ENCODE measurements at regions not wholly inside any gene's neighbourhood (a gene's known extent, or its start where the extent isn't known, plus 50 kb on each side); places are given as distances from the start of the nearest gene placed in this dataset.

DNA sequence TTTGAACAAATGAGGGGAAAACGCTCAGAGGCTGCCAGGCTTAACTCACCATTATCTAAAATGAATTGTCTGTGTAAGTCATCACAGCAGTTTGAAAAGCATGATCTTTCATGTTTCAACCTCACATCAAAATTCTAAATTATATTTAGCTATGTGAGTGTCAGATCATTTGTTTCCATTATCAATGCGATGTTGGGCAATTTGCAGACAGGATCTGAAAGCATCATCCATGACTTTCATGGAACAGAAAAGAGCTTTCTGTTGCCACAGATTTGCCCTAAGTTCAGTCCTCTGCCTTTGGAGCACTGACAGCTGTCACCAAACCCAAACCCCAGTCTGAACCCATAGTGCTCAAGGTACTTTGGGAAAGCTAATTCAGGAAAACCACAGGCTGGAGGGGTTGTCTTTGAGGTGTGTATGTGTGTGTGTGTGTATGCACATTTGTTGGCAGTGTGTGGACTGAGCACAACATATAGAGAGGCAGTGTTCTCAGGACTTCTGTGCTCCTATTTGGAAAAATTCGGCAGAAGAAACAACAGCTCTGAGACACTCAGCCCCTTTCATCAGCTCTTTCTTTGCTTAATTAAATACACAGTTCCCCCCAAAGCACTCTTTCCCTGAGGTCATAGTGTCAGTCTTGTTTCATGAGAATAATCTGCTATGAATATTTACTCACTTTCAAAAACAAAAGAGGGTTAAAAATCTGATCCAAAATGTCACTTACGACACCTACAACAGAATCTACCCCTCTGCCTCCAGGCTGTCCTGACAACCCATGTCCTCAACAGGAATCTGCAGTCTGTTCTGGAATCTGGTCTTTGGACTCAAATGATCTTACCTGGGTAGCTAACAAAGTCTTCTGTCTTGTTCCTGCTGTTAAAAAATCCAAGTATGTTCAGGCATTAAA is 188.5 kb upstream of the KLF14 start:
- no peak for DNase-seq (ENCODE audit: insufficient read length, low spot score)
- FAIRE-seq: no peak
- TF ChIP-seq SPI1 (IDR thresholded peaks at IDR 0.05; ENCODE audit: low read depth, low read length) (no peak), POLR2AphosphoS5 (IDR thresholded peaks at IDR 0.05; ENCODE audit: low read depth, low read length) (peak; percentile 24; the same call in 1 of the 2 replicates)

DNA sequence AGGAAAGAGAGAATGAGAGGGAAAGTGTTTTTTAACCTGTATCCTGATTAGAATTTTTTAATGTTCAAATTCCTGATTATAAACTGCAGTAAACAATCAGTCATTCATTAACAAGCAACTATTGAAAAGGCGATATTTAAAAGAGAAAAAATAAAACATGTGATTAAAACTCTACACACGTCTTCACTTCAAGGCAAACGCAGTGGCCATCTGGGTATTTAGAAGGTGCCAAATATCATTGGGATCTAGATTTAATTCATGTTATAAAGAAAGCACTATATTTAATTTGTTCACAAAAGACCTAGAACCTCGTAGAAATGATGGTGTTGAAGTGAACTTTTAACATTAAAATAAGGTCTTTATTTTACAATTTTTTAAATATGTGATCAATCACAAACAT is 189.4 kb upstream of the KLF14 start:
- TF ChIP-seq PAX5 (IDR thresholded peaks at IDR 0.05; ENCODE audit: insufficient read depth, low read length, severe bottlenecking) (no peak), POLR2AphosphoS5 (IDR thresholded peaks at IDR 0.05; ENCODE audit: low read depth, low read length) (no peak), POLR2A (IDR thresholded peaks at IDR 0.05; ENCODE audit: low read depth, low read length) (no peak), TAF1 (IDR thresholded peaks at IDR 0.05; ENCODE audit: low read depth, low read length) (no peak), SPI1 (IDR thresholded peaks at IDR 0.05; ENCODE audit: low read depth, low read length) (no peak), POU2F2 (IDR thresholded peaks at IDR 0.05; ENCODE audit: low read depth, low read length) (no peak)
- FAIRE-seq: no peak
- DNase-seq (ENCODE audit: insufficient read length, low spot score): no peak

DNA sequence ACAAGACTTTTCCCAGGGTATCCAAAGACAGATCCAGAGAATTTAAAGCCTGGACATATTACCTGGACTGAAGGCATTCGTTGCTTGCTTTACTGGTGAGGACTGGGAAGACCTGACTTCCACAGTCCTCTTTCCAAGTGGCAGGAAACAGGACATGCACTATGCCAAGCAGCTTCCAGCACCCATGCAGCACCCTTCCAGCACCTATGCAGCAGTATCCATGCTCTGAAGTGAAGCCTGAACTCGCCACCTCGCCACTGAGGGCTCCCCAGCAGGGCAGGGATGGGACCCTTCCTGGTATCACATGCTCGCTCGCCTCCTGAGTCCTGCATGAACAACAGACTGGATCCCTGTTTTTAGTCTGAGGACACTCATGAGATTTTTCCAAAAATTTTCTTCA is 189.9 kb upstream of the KLF14 start:
- FAIRE-seq: no peak
- TF ChIP-seq POU2F2 (IDR thresholded peaks at IDR 0.05; ENCODE audit: low read depth, low read length): no peak
- peak; percentile 68; the same call in 1 of the 2 replicates for TF ChIP-seq POLR2AphosphoS5 (IDR thresholded peaks at IDR 0.05; ENCODE audit: low read depth, low read length)
- TF ChIP-seq PAX5 (IDR thresholded peaks at IDR 0.05; ENCODE audit: insufficient read depth, low read length, severe bottlenecking): no peak
- TF ChIP-seq POLR2A (IDR thresholded peaks at IDR 0.05; ENCODE audit: low read depth, low read length): peak; percentile 38; the same call in 1 of the 2 replicates
- no peak for DNase-seq (ENCODE audit: insufficient read length, low spot score)

DNA sequence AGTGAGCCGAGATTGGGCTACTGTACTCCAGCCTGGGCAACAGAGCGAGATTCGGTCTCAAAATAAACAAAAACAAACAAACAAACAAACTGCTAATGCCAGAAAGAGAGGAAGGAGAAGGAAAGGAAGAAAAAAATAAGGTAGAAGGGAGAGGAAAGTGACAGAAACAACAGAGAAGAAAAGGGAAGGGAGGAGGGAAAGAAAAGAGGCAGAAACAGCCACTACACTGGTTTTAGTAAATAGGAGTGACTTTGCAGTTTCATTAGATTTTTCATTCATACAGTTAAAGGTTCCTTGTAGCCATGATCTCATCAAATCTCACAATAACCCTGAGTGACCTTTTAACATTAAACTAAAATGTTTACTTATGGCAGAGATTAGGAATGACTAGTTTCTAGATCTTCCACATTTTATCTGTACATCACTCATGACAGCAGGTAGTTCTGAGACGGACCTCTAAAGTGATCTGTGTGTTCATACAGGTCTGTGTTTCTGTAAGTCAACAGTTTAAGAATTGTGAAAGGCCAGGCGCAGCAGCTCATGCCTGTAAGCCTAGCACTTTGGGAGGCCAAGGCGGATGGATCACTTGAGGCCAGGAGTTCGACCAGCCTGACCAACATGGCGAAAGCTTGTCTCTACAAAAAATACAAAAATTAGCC is 191.3 kb upstream of the KLF14 start:
- DNase-seq (ENCODE audit: insufficient read length, low spot score) (no peak), FAIRE-seq (no peak)
- TF ChIP-seq POLR2AphosphoS5 (IDR thresholded peaks at IDR 0.05; ENCODE audit: low read depth, low read length) (no peak; the same call in 1 of the 2 replicates), SPI1 (IDR thresholded peaks at IDR 0.05; ENCODE audit: low read depth, low read length) (no peak), TAF1 (IDR thresholded peaks at IDR 0.05; ENCODE audit: low read depth, low read length) (no peak), POLR2A (IDR thresholded peaks at IDR 0.05; ENCODE audit: low read depth, low read length) (no peak)

DNA sequence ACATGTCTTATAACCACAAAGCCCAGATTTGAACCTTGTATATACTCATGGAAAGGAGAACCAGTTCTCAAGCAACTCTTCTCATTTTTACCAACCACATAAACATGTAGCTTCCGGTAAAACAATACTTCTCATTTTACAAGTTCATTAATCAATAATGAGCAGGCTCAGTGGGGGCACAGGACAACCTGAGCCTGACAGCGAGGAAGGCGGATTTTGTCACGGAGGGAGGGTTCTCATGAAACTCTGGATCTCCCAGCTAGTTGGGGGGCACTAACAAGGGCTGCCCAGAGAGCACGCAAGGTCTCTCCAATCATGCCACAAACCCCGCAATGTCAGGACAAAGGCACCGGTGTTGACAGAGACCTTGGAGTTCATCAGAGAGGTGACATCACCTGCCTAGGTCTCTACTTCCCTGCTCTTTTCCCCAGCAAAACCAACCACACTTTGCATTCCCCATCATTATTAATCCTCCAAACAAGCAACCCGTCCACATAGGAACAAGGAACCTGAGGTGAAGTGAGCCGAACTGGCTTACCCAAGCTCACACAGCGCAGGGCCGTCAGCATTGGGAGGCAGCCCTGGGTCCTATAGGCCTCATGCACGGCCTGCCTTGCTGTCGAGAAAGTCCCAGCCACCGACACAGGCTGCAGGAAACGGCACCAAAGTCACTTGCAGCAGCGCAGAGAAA is 192.1 kb upstream of the KLF14 start:
- DNase-seq (ENCODE audit: insufficient read length, low spot score) (no peak), FAIRE-seq (no peak)
- TF ChIP-seq POLR2AphosphoS5 (IDR thresholded peaks at IDR 0.05; ENCODE audit: low read depth, low read length): peak; percentile 44; the same call in 1 of the 2 replicates
- TF ChIP-seq PAX5 (IDR thresholded peaks at IDR 0.05; ENCODE audit: insufficient read depth, low read length, severe bottlenecking): no peak
- peak; percentile 53; the same call in 1 of the 2 replicates for TF ChIP-seq POU2F2 (IDR thresholded peaks at IDR 0.05; ENCODE audit: low read depth, low read length)
- no peak for TF ChIP-seq SPI1 (IDR thresholded peaks at IDR 0.05; ENCODE audit: low read depth, low read length)
- no peak for TF ChIP-seq TAF1 (IDR thresholded peaks at IDR 0.05; ENCODE audit: low read depth, low read length)
- TF ChIP-seq POLR2A (IDR thresholded peaks at IDR 0.05; ENCODE audit: low read depth, low read length): peak; percentile 64; the same call in 1 of the 2 replicates

DNA sequence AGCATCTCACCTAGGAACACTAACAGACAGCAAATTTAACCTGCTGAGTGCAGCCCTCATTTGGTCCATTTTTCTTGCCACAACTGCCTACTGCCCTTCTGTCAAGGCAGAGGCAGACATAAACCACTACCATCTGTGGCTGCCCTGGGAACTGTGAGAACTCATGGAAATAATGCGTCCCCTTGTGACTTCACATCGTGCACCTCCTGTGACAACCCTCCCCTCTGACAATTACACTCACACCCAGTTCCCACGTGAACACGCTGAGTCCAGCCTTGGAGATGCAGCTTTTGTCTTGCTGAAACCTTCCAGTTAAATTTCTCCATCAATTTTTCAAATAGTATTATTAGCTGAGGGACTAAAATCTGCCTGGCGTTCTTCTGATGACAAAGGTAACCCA is 193.1 kb upstream of the KLF14 start:
- DNase-seq (ENCODE audit: insufficient read length, low spot score) (no peak), FAIRE-seq (no peak)
- TF ChIP-seq POLR2AphosphoS5 (IDR thresholded peaks at IDR 0.05; ENCODE audit: low read depth, low read length): no peak
- no peak for TF ChIP-seq POU2F2 (IDR thresholded peaks at IDR 0.05; ENCODE audit: low read depth, low read length)
- TF ChIP-seq POLR2A (IDR thresholded peaks at IDR 0.05; ENCODE audit: low read depth, low read length): no peak; the same call in 1 of the 2 replicates
- TF ChIP-seq TAF1 (IDR thresholded peaks at IDR 0.05; ENCODE audit: low read depth, low read length): no peak
- TF ChIP-seq SPI1 (IDR thresholded peaks at IDR 0.05; ENCODE audit: low read depth, low read length): no peak
- no peak for TF ChIP-seq PAX5 (IDR thresholded peaks at IDR 0.05; ENCODE audit: insufficient read depth, low read length, severe bottlenecking)

DNA sequence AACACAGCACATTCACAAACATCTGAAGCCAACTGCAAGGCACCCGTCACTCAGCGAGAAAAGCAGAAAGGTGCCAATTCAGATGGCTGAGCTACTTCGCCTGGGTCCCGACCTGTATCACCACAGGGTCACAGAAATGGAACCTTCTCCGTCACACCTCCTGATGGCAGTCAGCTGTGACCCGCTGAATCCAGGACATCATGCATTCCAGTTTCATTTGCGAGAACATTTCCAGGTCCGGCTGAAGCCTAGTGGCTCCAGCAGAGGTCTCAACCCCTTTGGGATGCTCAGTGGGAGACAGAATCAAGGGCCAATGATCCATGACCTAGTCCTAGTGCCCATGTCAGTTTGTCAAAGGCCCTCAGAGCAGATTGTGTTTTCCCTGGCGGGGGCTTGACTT is 193.6 kb upstream of the KLF14 start:
- TF ChIP-seq POU2F2 (IDR thresholded peaks at IDR 0.05; ENCODE audit: low read depth, low read length) (no peak), SPI1 (IDR thresholded peaks at IDR 0.05; ENCODE audit: low read depth, low read length) (no peak), POLR2AphosphoS5 (IDR thresholded peaks at IDR 0.05; ENCODE audit: low read depth, low read length) (peak; percentile 62; the same call in 1 of the 2 replicates)
- FAIRE-seq: no peak
- no peak for DNase-seq (ENCODE audit: insufficient read length, low spot score)

DNA sequence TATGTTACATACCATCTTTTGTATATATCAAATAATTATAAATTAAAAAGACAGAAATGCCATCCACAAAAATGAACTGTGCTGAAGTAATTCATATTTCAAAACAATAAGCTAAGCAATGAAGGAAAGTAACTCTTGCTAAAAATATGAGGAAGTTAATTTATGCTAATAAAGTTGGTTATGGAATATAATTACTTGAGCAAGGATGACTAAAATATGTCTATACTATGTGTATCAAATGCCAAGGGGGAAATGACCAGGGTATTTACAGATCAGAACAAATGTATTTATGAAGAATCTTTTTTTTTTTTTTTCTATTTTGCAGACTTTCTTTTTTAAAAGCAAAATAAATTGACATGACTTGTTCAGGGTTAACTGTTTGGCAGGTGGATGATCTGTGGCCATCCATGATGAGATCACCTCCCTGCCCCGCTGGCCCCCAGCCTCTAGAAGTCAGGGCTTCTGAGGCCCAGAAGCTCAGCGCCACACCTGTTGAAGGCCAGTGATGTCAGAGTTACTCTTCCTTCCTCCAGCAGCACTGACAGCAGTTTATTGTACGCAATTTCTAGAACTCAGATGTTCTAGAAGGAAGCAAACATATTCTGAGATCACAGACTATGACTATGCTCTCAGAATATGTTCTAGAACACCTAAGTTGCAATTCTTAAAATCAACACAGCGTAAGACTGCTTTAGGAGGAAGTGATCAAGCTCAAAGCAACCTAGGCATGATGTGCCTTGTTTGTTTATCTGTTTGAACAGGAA is 196.1 kb upstream of the KLF14 start:
- no peak for FAIRE-seq
- DNase-seq (ENCODE audit: insufficient read length, low spot score): no peak
- TF ChIP-seq SPI1 (IDR thresholded peaks at IDR 0.05; ENCODE audit: low read depth, low read length) (peak; percentile 32; the same call in 1 of the 2 replicates), POU2F2 (IDR thresholded peaks at IDR 0.05; ENCODE audit: low read depth, low read length) (no peak), POLR2AphosphoS5 (IDR thresholded peaks at IDR 0.05; ENCODE audit: low read depth, low read length) (peak; percentile 45)

DNA sequence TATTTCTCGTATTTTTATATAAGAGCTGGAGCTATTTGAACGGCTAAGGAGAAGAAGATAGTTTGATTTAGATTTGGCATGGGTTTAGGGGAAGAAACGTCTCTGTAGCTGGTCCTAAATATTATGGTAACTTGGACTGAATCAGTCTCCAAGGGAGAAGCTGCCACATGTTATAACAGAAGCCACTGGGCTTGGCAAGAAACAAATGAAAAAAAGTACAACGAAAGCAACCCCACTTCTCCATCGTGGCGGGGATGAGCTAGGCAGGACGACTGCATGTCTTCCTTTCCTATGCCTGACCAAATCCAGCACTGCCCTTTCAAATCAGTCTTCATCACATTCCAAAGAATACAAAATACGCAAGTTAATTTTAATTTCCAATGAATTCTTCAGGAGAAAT is 196.7 kb upstream of the KLF14 start:
- FAIRE-seq (no peak), DNase-seq (ENCODE audit: insufficient read length, low spot score) (no peak)
- TF ChIP-seq PAX5 (IDR thresholded peaks at IDR 0.05; ENCODE audit: insufficient read depth, low read length, severe bottlenecking) (no peak), SPI1 (IDR thresholded peaks at IDR 0.05; ENCODE audit: low read depth, low read length) (no peak), POLR2A (IDR thresholded peaks at IDR 0.05; ENCODE audit: low read depth, low read length) (no peak), POLR2AphosphoS5 (IDR thresholded peaks at IDR 0.05; ENCODE audit: low read depth, low read length) (no peak), POU2F2 (IDR thresholded peaks at IDR 0.05; ENCODE audit: low read depth, low read length) (no peak), TAF1 (IDR thresholded peaks at IDR 0.05; ENCODE audit: low read depth, low read length) (no peak)
